ENCODE measurements at regions not wholly inside any gene's neighbourhood (a gene's known extent, or its start where the extent isn't known, plus 50 kb on each side); places are given as distances from the start of the nearest gene placed in this dataset.

DNA sequence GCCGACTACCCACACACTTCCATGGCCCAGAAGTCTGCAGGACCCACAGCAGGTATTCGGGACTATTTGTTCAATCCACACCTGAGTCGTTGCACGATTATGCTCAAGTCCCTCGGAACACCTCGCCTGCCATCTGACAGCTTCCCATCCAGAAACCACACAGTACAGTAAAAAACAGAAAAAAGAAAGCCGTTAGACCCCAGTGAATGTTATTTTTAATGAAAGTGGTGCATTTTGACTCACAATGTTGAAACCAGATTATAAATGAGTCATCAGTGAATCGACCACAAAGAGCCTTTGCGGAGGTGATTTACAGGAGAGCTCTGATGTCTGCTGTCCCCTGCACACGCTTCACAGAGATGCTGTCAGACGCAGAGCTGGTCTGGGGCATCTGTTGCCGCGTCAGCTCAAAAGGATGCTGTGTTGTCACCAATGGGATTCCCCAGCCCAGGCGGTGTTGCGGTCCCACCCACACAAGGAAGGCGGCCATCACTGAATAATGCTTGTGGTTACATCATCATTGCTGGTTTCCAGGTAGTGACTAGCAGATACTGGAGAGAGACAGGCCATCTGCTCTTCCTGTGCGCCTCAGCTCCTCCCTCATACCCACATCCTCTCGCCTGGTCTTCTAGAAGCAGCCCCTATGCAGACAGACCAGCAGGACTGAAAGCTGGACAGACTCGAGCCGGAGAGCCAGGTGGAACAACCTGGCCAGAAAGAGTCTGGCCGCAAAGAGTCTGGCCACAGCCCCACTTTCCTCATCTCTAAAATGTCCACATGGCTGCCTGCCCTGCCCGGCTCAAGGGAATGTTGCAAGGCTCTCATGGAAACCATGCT is 116.8 kb downstream of the TOMM20 start:
- DNase-seq (ENCODE audit: low read depth), result peak; percentile 99

DNA sequence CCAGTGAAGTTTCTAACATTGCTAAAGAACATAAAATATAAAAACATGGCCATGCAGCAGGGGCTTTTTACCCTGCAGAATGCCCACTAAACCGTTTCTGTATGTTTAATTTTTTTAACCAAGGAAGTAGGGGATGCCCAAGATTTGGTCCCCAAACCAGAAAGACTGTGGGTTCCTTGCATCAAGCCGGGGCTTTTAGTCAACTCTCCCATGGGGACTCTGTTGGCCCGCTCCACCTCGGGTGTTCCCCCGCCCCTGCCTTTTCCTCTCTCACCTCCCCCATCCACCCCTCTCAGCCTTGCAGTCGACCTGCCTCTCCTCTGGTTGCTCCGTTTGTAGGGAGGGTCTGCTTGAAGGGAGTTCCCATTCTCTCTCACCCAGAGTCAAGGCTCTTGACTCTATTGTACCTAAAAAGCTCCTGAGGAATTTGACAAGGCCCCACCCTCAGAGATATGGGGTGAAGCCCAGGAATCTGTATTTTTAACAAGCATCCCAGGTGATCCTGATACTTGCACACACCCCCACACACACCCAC is 117.5 kb downstream of the TOMM20 start:
- DNase-seq (ENCODE audit: low read depth), result no peak

DNA sequence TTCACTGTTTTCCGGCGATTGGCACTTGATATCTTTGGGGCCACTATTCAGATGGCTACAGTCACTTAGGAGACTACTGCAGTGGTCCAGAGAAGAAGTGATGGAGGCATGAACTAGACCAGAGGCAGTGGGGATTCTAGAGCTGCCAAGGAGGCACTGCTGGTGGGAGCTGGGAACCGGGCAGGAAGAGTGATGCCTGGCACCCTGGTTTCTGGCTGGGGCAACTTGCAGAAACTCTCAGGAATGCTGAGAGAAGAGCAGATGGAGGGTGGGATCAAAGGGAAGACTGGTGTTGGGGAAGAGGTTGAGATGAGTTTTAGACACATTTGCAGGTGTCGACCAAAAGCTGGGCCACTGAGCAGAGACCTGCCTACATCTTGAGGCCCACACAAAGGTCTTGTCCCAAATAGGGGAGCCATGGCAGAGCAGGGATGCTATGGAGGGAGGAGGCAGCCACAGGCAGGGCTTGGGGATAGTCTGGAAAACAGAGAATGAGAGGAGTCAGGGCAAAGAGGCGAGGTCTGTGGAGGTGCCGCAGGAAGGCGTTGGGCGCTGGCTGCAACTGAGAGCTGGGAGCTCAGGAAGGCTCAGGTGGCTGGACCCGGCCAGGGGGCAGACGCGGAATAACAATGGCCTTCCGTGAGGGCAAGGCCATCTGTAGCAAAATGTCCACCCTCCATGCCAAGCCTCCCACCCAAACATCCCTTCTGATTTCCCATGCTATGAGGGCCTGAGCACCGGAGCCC is 118.9 kb downstream of the TOMM20 start:
- DNase-seq (ENCODE audit: low read depth), result no peak

- DNase-seq (ENCODE audit: low read depth), result no peak
These were observed 119.6 kb downstream of the TOMM20 start for GRCh38 chr1:235009074-235009473.

GRCh38 chr1:235008239-235008638 is 120.4 kb downstream of the TOMM20 start:
- DNase-seq (ENCODE audit: low read depth), result no peak

- no peak for DNase-seq (ENCODE audit: low read depth)
These were observed 121.8 kb downstream of the TOMM20 start for GRCh38 chr1:235006816-235007215.

GRCh38 chr1:235006132-235006721 is 122.4 kb downstream of the TOMM20 start:
- no peak for DNase-seq (ENCODE audit: low read depth)

GRCh38 chr1:235004840-235005391 is 123.7 kb downstream of the TOMM20 start:
- DNase-seq (ENCODE audit: low read depth), result no peak

- DNase-seq (ENCODE audit: low read depth), result no peak
These were observed 124.4 kb downstream of the TOMM20 start for GRCh38 chr1:235004276-235004675.

DNA sequence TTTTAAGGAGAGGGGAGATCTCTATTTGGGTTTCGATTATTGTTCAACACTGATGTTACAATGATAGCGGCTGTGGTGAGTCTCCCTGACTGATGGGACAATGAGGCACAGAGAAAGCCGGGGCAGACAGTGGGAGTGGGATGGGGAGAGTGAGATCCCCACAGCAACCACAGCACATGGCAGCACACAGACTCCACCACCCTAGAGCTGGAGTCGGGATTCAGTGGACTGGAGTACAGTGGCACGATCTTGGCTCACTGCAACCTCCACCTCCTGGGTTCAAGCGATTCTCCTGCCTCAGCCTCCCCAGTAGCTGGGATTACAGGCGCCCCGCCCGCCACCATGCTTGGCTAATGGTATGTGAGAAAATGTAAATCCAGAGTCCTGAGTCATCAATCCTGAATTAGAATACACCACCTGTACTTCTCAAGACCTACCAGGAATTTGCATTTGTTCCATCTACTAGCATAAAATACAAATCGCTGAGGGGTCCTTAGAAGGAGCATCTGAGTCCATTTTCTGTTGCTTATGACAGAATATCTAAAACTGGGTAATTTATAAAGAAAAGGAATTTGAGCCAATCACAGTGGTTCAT is 125.8 kb downstream of the TOMM20 start:
- DNase-seq (ENCODE audit: low read depth), result no peak

- no peak for DNase-seq (ENCODE audit: low read depth)
These were observed 129.1 kb downstream of the TOMM20 start for GRCh38 chr1:234999513-234999940.

DNA sequence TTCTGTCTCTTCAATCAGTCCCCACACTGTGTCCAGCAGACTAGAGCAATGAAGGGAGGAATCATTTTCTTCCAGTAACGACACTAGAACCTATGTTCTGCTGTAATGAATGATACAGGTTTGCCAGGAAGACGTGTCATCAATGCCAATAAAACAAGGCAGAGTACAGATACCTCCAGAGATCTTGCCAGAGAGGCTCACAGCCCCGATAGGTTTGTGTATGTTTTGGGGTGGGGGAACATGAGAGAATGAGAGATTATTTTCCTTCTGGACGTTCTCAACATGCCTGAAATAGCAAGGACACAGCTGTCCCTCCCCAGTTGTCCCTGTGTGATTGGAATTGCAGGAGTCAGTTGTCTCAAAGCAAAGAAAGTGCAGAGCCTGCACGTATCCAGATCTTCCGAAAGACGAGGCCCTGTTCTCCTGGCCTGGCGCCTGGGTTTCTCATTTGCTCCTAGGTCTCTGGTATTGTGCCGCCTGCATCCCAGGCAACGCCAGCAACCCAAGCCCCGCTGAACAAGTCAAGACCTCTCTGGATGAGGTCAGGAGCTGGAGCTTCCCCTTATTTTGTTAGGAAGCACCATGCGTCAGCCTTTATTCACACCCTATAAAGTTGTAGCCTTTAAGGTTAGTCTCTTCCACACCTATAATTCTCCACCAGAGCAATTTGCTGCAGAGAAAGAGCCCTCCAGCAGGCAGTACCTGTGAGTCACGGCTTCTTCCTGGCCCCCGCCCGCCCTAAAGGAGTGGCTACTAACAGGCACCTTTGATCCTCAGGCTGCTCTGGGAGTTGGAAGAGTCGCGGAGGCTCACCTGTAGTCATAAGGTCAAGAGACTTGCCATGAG is 130.5 kb downstream of the TOMM20 start:
- no peak for DNase-seq (ENCODE audit: low read depth)

DNA sequence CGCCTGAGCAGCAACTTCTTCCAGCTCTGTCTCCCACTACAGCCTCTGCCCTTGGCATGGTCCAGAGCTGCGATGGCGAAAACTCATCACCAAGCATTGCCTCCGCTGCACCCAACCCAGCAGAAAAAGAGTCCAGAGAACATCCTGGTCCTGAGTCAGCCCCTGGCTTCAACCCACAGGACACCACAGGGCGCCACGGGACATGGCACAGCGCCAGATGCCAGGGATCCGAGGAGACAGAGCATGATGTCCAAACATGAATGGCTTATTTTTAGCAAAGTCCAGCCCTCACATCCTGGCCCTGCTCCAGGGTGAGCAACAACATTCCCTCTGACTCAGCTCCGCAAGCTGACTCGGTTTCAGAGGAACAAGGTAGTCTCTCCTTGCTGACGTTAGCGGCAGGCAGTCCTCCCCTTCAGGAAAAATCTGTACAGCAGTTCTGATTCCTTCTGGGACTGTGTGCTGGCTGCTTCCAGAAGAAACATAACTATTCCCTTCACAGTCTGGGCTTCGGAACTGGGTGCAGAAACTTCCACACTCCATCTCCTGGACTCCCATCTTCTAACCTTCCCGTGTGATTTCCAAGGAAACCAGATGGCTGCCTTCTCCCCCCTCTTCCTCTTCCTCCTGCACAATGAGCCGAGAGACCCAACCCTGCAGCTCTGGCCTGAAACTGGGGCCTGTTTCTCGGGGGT is 131.3 kb downstream of the TOMM20 start:
- DNase-seq (ENCODE audit: low read depth), result peak; percentile 99

- no peak for DNase-seq (ENCODE audit: low read depth)
These were observed 132.3 kb downstream of the TOMM20 start for GRCh38 chr1:234996245-234996757.

- DNase-seq (ENCODE audit: low read depth), result no peak
These were observed 134.0 kb downstream of the TOMM20 start for GRCh38 chr1:234994436-234995295.

DNA sequence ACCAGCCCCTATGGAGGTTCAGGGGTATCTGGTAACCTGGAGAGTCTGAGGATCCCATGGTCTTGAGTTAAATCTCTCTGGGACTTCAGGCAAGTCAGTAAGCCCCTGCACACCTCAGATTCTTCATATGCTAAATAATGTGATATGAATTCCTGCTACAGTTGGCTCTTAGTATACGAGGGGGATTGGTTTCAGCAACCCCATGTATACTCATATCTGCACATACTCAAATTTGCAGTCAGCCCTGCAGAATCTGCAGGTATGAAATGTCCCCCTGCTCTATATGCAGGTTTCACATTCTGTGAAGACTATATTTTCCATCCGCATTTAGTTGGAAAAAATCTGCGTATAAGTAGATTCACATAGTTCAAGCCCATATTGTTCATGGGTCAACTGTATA is 136.6 kb downstream of the TOMM20 start:
- DNase-seq (ENCODE audit: low read depth), result no peak

GRCh38 chr1:234990874-234991801 is 137.5 kb downstream of the TOMM20 start:
- no peak for DNase-seq (ENCODE audit: low read depth)

DNA sequence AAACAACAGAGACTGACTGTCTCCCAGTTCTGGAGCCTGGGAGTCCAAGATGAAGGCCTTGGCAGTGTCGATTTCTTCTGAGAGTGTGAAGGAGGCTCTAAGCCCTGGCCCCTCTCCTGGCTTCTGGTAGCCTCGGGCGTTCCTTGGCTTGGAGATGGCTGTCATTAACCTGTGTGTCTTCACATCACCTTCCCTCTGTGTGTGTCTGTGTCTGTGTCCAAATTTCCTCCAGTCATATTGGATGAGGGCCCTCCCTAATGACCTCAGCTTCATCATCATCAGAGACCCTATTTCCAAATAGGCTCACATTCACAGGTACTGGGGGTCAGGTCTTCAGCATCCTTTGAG is 138.3 kb downstream of the TOMM20 start:
- no peak for DNase-seq (ENCODE audit: low read depth)
